ENCODE measurements at regions not wholly inside any gene's neighbourhood (a gene's known extent, or its start where the extent isn't known, plus 50 kb on each side); places are given as distances from the start of the nearest gene placed in this dataset.

DNA sequence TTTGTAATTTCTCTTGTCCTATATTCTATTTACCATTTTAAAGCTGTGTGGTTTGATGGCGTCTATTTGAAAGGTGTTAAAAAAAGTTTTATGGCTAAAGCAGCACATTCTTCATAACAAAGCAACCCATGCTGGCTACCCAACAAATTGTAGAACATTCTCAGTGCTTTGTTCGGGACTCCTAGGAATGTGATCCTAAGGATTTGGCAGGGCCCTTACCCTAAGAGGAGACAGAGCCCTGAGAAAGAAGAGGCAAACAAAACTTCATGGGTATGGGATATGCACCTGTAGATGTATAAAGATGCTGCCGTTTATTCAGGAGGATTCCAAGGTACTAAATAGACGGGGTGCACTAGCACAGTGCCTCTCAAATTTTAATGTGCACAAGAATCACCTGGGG is 370.8 kb upstream of the DIPK2B start:
- TF ChIP-seq KLF9 (CRISPR knock-in tag; IDR thresholded peaks at IDR 0.05; ENCODE audit: low read depth) (no peak), POGZ (CRISPR knock-in tag; IDR thresholded peaks at IDR 0.05) (no peak), JUNB (CRISPR knock-in tag; IDR thresholded peaks at IDR 0.05; ENCODE audit: borderline replicate concordance) (no peak)
- TF ChIP-seq, protein P1, sequence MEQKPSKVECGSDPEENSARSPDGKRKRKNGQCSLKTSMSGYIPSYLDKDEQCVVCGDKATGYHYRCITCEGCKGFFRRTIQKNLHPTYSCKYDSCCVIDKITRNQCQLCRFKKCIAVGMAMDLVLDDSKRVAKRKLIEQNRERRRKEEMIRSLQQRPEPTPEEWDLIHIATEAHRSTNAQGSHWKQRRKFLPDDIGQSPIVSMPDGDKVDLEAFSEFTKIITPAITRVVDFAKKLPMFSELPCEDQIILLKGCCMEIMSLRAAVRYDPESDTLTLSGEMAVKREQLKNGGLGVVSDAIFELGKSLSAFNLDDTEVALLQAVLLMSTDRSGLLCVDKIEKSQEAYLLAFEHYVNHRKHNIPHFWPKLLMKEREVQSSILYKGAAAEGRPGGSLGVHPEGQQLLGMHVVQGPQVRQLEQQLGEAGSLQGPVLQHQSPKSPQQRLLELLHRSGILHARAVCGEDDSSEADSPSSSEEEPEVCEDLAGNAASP (CRISPR knock-in tag; IDR thresholded peaks at IDR 0.05; ENCODE audit: borderline replicate concordance): no peak
- H3K9ac ChIP-seq (ENCODE audit: insufficient read depth, low read depth, low read length): no peak overlapping the region
- ChIA-PET CTCF (ENCODE audit: low intra/inter-chr PET ratio, low total read pairs) (no interaction called here), POLR2A (no interaction called here)
- 0% methylated on average over 4 of the region's 4 CpGs for WGBS (ENCODE audit: low lambda C conversion rate)
- H3K4me2 ChIP-seq (ENCODE audit: low read depth, low read length): no peak overlapping the region
- ATAC-seq (no peak), DNase-seq (ENCODE audit: low spot score) (no peak), FAIRE-seq (no peak)
- no peaks in the 10 kb centered on the region for H4K20me1 ChIP-seq (ENCODE audit: insufficient read depth, low read length)
- no peak overlapping the region for H2AFZ ChIP-seq (ENCODE audit: low read length)
- no peak overlapping the region for H3K4me3 ChIP-seq (replicated peaks in 1 of 3; ENCODE audit: insufficient read depth in 1 of 3, low read depth in 2 of 3, low read length in 3 of 3)
- H3K36me3 ChIP-seq (replicated peaks in 1 of 2; ENCODE audit: control insufficient read depth in 1 of 2, insufficient read depth in 2 of 2, low read length in 2 of 2): no peaks in the 10 kb centered on the region
- no peaks in the 10 kb centered on the region for H3K79me2 ChIP-seq (ENCODE audit: insufficient read depth, low read length)
- in situ Hi-C loops (cut with HindIII; ENCODE audit: extremely low pct_ligation_motif_present, low pct_unique_long_range_greater_than_20kb) (no loop called here), intact Hi-C loops (cut with micrococcal nuclease; ENCODE audit: unreplicated experiment) (no loop called here)
- no TSS peak for BruUV-seq (replicated peaks)
- H3K9me3 ChIP-seq (ENCODE audit: low read length): no peaks in the 10 kb centered on the region
- H3K27ac ChIP-seq (ENCODE audit: extremely low read length, insufficient read depth, low read length): no peak overlapping the region
- no peaks in the 10 kb centered on the region for H3K4me1 ChIP-seq (ENCODE audit: insufficient read depth, low read length)
- H3K27me3 ChIP-seq (ENCODE audit: control insufficient read depth in 1 of 2, insufficient read depth in 2 of 2, low read length in 2 of 2): no peaks in the 10 kb centered on the region

DNA sequence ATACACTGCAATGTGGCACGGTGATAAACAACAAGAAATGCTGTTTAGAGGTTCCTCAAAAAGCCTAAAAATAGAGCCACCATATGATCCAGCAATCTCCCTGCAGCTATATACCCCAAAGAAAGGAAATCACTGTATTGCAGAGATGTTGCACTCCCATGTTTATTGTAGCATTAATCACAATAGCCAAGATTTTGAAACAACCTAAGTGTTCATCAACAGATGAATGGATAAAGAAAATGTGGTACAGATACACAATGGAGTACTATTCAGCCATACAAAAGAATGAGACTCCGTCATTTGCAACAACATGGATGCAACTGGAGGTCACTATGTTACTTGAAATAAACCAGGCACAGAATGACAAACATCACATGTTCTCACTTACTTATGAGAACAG is 365.8 kb upstream of the DIPK2B start:
- Histone ChIP-seq H3K9ac (ENCODE audit: insufficient read depth, low read depth, low read length) (no peak overlapping the region), H3K9me3 (ENCODE audit: low read length) (no peaks in the 10 kb centered on the region), H3K79me2 (ENCODE audit: insufficient read depth, low read length) (no peaks in the 10 kb centered on the region), H4K20me1 (ENCODE audit: insufficient read depth, low read length) (no peaks in the 10 kb centered on the region), H3K4me1 (ENCODE audit: insufficient read depth, low read length) (no peaks in the 10 kb centered on the region), H3K27ac (ENCODE audit: extremely low read length, insufficient read depth, low read length) (no peak overlapping the region), H3K27me3 (ENCODE audit: control insufficient read depth in 1 of 2, insufficient read depth in 2 of 2, low read length in 2 of 2) (no peaks in the 10 kb centered on the region), H3K4me2 (ENCODE audit: low read depth, low read length) (no peak overlapping the region), H3K4me3 (replicated peaks in 1 of 3; ENCODE audit: insufficient read depth in 1 of 3, low read depth in 2 of 3, low read length in 3 of 3) (no peak overlapping the region), H3K36me3 (replicated peaks in 1 of 2; ENCODE audit: control insufficient read depth in 1 of 2, insufficient read depth in 2 of 2, low read length in 2 of 2) (no peaks in the 10 kb centered on the region), H2AFZ (ENCODE audit: low read length) (no peak overlapping the region)
- ChIA-PET CTCF (ENCODE audit: low intra/inter-chr PET ratio, low total read pairs) (no interaction called here), POLR2A (no interaction called here)
- 0% methylated on average over 2 of the region's 2 CpGs for whole genome bisulfite sequencing (ENCODE audit: low lambda C conversion rate)
- no peak for FAIRE-seq
- no peak for ATAC-seq
- no TSS peak for BruUV-seq (replicated peaks)
- in situ Hi-C loops (cut with HindIII; ENCODE audit: extremely low pct_ligation_motif_present, low pct_unique_long_range_greater_than_20kb) (no loop called here), intact Hi-C loops (cut with micrococcal nuclease; ENCODE audit: unreplicated experiment) (no loop called here)
- DNase-seq (ENCODE audit: low spot score): no peak
- TF ChIP-seq SCMH1 (CRISPR knock-in tag; IDR thresholded peaks at IDR 0.05; ENCODE audit: borderline replicate concordance) (no peak), ZNF883 (CRISPR knock-in tag; IDR thresholded peaks at IDR 0.05; ENCODE audit: not compliant biosample characterization) (no peak), MIXL1 (CRISPR knock-in tag; IDR thresholded peaks at IDR 0.05) (no peak), CENPX (CRISPR knock-in tag; IDR thresholded peaks at IDR 0.05) (no peak), KAT2B (IDR thresholded peaks at IDR 0.05; ENCODE audit: borderline replicate concordance, low read depth, low read length) (no peak), ZNF20 (CRISPR knock-in tag; IDR thresholded peaks at IDR 0.05) (no peak), NAIF1 (CRISPR knock-in tag; IDR thresholded peaks at IDR 0.05; ENCODE audit: borderline replicate concordance) (no peak), CC2D1A (CRISPR knock-in tag; IDR thresholded peaks at IDR 0.05) (no peak), EZH2 (conservative IDR thresholded peaks at IDR 0.05; ENCODE audit: low read depth, low read length) (no peak), MAFG (CRISPR knock-in tag; IDR thresholded peaks at IDR 0.05) (no peak), CBX1 (IDR thresholded peaks at IDR 0.05; ENCODE audit: low read depth) (no peak), ZNF546 (CRISPR knock-in tag; conservative IDR thresholded peaks at IDR 0.05) (no peak)
- TF ChIP-seq, protein P2, sequence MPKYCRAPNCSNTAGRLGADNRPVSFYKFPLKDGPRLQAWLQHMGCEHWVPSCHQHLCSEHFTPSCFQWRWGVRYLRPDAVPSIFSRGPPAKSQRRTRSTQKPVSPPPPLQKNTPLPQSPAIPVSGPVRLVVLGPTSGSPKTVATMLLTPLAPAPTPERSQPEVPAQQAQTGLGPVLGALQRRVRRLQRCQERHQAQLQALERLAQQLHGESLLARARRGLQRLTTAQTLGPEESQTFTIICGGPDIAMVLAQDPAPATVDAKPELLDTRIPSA (CRISPR knock-in tag; IDR thresholded peaks at IDR 0.05; ENCODE audit: borderline replicate concordance): no peak
- TF ChIP-seq, protein P3, sequence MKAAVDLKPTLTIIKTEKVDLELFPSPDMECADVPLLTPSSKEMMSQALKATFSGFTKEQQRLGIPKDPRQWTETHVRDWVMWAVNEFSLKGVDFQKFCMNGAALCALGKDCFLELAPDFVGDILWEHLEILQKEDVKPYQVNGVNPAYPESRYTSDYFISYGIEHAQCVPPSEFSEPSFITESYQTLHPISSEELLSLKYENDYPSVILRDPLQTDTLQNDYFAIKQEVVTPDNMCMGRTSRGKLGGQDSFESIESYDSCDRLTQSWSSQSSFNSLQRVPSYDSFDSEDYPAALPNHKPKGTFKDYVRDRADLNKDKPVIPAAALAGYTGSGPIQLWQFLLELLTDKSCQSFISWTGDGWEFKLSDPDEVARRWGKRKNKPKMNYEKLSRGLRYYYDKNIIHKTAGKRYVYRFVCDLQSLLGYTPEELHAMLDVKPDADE (CRISPR knock-in tag; IDR thresholded peaks at IDR 0.05): no peak
- TF ChIP-seq, protein P4, sequence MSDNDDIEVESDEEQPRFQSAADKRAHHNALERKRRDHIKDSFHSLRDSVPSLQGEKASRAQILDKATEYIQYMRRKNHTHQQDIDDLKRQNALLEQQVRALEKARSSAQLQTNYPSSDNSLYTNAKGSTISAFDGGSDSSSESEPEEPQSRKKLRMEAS (IDR thresholded peaks at IDR 0.05): no peak
